MCF 10A (cell line): ENCODE measurements at regions not wholly inside any gene's neighbourhood (a gene's known extent, or its start where the extent isn't known, plus 50 kb on each side); places are given as distances from the start of the nearest gene placed in this dataset.

Experiments
- BruUV-seq: library from RNA; stranded (reverse); fragments of 400-500 nt; replicated peaks from 2 replicates; lab custom pipeline; 2021; lab: Mats Ljungman, UMichigan
- CTCF ChIA-PET: fragments of 300-600 bp; sonication (Branson Sonifier 250); formaldehyde crosslinking; extraction: SDS; loops from one replicate; lab custom pipeline; 2021; ENCODE audit warnings: antibody characterized with exemption, inconsistent platforms; lab: Yijun Ruan, JAX
- POLR2A ChIA-PET: fragments of 300-600, 350-650 bp; sonication (Branson Sonifier 250); formaldehyde crosslinking; extraction: SDS; loops from one replicate; lab custom pipeline; 2020; ENCODE audit warnings: antibody characterized with exemption, inconsistent platforms; lab: Yijun Ruan, JAX
- DNase-seq: peaks from one replicate; pipeline ENCODE4 v3.0.0-alpha.2; 2018; ENCODE audit not compliant: unreplicated experiment
- H3K27ac Mint-ChIP-seq: one replicate; pipeline ENCODE4 v1.8.0; 2022; ENCODE audit warnings: mild to moderate bottlenecking, low read depth, mixed read lengths; ENCODE audit not compliant: unreplicated experiment
- H3K27me3 Mint-ChIP-seq: one replicate; pipeline ENCODE4 v1.8.0; 2022; ENCODE audit warnings: mixed read lengths; ENCODE audit not compliant: insufficient read depth, unreplicated experiment
- H3K36me3 Mint-ChIP-seq: one replicate; pipeline ENCODE4 v1.8.0; 2022; ENCODE audit warnings: mild to moderate bottlenecking, moderate library complexity, mixed read lengths; ENCODE audit not compliant: insufficient read depth, unreplicated experiment
- H3K4me1 Mint-ChIP-seq: one replicate; pipeline ENCODE4 v1.8.0; 2022; ENCODE audit warnings: mixed read lengths; ENCODE audit not compliant: insufficient read depth, unreplicated experiment
- H3K4me3 Mint-ChIP-seq: one replicate; pipeline ENCODE4 v1.8.0; 2022; ENCODE audit warnings: mild to moderate bottlenecking, moderate library complexity, mixed read lengths; ENCODE audit not compliant: unreplicated experiment
- H3K9me3 Mint-ChIP-seq: one replicate; pipeline ENCODE4 v1.8.0; 2022; ENCODE audit warnings: mixed read lengths; ENCODE audit not compliant: unreplicated experiment
- CTCF ChIP-seq: fragments of 200-600 bp; IDR thresholded peaks from one replicate; pipeline ENCODE4 v1.8.0; 2022; ENCODE audit warnings: antibody characterized with exemption, mild to moderate bottlenecking; ENCODE audit not compliant: unreplicated experiment
- intact Hi-C: fragments of 100-400 bp; cut with micrococcal nuclease; formaldehyde crosslinking; loops from 2 replicates; pipeline ENCODE4 v1.14.1; 2022

DNA sequence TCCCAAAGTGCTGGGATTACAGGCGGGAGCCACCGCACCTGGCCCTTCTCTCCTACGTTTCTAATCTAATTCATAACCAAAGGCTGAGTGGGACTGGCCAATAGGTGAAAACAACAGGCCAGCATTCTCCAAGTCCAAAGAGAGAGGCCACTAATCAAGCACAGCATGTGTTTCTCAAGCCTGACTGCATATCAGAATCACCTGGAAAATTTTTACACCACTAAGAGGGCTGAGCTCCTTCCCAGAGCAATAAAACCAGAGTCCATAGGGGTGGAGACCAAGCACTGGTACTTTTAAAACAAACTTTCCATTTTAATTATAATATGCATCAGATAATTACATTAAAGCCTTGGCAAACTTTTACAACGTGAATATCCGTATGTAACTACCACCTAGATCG, 254.4 kb downstream of the OPA1 start:
- no peak overlapping the region for H3K27ac Mint-ChIP-seq
- peaks cover 10% of the 10 kb centered on the region for H3K4me1 Mint-ChIP-seq
- no peak for DNase-seq
- intact Hi-C loops, result no loop called here
- POLR2A ChIA-PET, result interaction anchor here (1.5 kb wide), 1 partner anchor 22 kb away, joined by 3 read pairs; no protein-coding TSS in a partner anchor
- CTCF ChIA-PET, result interaction anchor here (0.6 kb wide), 1 partner anchor 747 kb away, joined by 5 read pairs; no protein-coding TSS in a partner anchor
- H3K27me3 Mint-ChIP-seq, result no peaks in the 10 kb centered on the region
- H3K9me3 Mint-ChIP-seq, result no peaks in the 10 kb centered on the region
- H3K36me3 Mint-ChIP-seq, result no peaks in the 10 kb centered on the region
- H3K4me3 Mint-ChIP-seq, result no peak overlapping the region
- BruUV-seq, result no TSS peak
- TF ChIP-seq CTCF, result no peak

GRCh38 chr3:193848547-193848946, 255.5 kb downstream of the OPA1 start:
- ChIA-PET POLR2A (no interaction called here), CTCF (interaction anchor here (0.7 kb wide), 1 partner anchor 15 kb away, joined by 3 read pairs; no protein-coding TSS in a partner anchor)
- Mint-ChIP-seq H3K4me1 (peaks cover 9% of the 10 kb centered on the region), H3K27ac (no peak overlapping the region), H3K27me3 (no peaks in the 10 kb centered on the region), H3K36me3 (no peaks in the 10 kb centered on the region), H3K9me3 (no peaks in the 10 kb centered on the region), H3K4me3 (no peak overlapping the region)
- intact Hi-C loops, result no loop called here
- no peak for DNase-seq
- TF ChIP-seq CTCF, result no peak
- BruUV-seq, result no TSS peak

DNA sequence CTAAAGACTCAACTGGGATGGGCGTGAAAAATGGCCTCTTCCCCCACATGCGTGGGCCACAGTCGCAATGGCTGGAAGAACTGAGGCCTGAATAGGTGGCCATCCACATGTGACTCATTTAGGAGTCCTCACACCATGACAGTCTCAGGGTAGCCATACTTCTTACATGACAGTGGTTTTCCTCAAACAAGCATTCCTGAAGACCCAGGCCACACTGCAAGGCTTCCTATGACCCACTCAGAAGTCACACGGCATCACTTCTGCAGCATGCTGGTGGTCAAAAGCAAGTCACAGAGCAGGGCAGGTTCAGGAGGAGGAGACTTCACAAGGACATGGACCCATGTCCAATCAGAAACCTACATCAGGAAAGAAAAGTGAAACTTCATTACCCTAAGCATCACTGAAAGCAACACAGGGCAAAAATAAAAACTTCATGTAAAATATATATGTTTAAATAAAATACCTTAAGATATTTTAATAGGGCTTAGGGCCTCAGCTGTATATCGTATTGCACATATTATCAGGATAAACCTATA, 257.1 kb downstream of the OPA1 start:
- H3K4me1 Mint-ChIP-seq, result no peaks in the 10 kb centered on the region
- no peaks in the 10 kb centered on the region for H3K27me3 Mint-ChIP-seq
- H3K4me3 Mint-ChIP-seq, result no peak overlapping the region
- H3K27ac Mint-ChIP-seq, result no peak overlapping the region
- no peaks in the 10 kb centered on the region for H3K36me3 Mint-ChIP-seq
- CTCF ChIA-PET, result interaction anchor here (0.9 to 1.1 kb wide), 2 partner anchors 19 to 136 kb away, joined by 4 to 7 read pairs; no protein-coding TSS in a partner anchor
- DNase-seq, result no peak
- no peak for TF ChIP-seq CTCF
- intact Hi-C loops, result no loop called here
- POLR2A ChIA-PET, result interaction anchor here (0.6 to 1.5 kb wide), 2 partner anchors 14 to 15 kb away, joined by 3 read pairs; no protein-coding TSS in a partner anchor
- H3K9me3 Mint-ChIP-seq, result no peaks in the 10 kb centered on the region
- no TSS peak for BruUV-seq

DNA sequence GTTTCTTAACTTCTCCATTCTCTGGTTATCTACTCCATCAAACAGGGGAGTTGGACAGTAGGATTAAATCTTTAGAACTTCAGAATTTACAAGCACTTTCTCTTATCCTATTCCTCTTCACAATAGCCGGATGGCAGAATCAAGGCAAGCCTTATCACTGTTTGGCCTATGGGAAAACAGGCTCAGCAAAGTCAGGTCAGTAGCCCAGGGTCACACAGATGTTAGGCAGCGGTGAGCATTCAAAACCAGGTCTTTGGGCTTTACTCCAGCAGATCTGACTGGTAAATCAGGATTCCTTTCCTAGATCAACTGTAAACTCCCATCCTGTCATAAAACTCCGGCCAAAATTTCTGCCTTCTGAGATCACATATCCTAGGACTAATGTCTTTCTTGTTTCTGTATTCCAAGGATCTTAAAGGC, 258.4 kb downstream of the OPA1 start:
- POLR2A ChIA-PET, result interaction anchor here (1.5 kb wide), 1 partner anchor 12 kb away, joined by 3 read pairs; no protein-coding TSS in a partner anchor
- Mint-ChIP-seq H3K4me3 (no peak overlapping the region), H3K27ac (no peak overlapping the region), H3K27me3 (no peaks in the 10 kb centered on the region), H3K4me1 (no peaks in the 10 kb centered on the region), H3K9me3 (no peaks in the 10 kb centered on the region), H3K36me3 (no peaks in the 10 kb centered on the region)
- intact Hi-C loops, result no loop called here
- TF ChIP-seq CTCF, result no peak
- CTCF ChIA-PET, result interaction anchor here (1.1 kb wide), 1 partner anchor 18 kb away, joined by 7 read pairs; no protein-coding TSS in a partner anchor
- DNase-seq, result no peak
- no TSS peak for BruUV-seq
